ENCODE measurements at regions not wholly inside any gene's neighbourhood (a gene's known extent, or its start where the extent isn't known, plus 50 kb on each side); places are given as distances from the start of the nearest gene placed in this dataset.

DNA sequence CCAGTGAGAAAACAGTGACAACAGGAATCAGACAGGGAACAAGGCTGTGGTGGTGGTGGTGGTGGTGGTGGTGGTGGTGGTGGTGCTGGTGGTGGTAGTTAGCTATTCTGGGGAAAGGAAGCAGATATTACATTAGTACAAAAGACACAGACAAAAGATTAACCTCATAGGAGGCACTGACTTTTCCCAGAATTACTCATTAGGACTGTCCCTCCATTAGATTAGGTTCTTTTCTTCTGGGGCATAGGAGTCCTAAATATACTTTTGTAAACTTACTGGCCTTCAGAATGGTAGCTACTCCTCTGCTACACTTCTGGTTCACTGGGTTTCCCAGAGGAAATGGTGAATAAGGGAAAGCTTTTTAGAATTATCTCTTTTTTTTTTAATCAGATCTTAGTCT lies 156.6 kb upstream of the SEMA3D start:
- H3K4me1 Mint-ChIP-seq: no peaks in the 10 kb centered on the region
- H4K20me1 ChIP-seq (ENCODE audit: insufficient read depth, low read length): no peaks in the 10 kb centered on the region
- H3K9me3 Mint-ChIP-seq: peaks cover 0 to 2% (median 0%) of the 10 kb centered on the region in 7 donors
- H3K27me3 Mint-ChIP-seq (ENCODE audit: low read depth in 3 of 3): no peaks in the 10 kb centered on the region
- no peak overlapping the region for H3K4me3 Mint-ChIP-seq
- TF ChIP-seq, protein P1, sequence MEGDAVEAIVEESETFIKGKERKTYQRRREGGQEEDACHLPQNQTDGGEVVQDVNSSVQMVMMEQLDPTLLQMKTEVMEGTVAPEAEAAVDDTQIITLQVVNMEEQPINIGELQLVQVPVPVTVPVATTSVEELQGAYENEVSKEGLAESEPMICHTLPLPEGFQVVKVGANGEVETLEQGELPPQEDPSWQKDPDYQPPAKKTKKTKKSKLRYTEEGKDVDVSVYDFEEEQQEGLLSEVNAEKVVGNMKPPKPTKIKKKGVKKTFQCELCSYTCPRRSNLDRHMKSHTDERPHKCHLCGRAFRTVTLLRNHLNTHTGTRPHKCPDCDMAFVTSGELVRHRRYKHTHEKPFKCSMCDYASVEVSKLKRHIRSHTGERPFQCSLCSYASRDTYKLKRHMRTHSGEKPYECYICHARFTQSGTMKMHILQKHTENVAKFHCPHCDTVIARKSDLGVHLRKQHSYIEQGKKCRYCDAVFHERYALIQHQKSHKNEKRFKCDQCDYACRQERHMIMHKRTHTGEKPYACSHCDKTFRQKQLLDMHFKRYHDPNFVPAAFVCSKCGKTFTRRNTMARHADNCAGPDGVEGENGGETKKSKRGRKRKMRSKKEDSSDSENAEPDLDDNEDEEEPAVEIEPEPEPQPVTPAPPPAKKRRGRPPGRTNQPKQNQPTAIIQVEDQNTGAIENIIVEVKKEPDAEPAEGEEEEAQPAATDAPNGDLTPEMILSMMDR (IDR thresholded peaks at IDR 0.05): no peak
- intact Hi-C loops (cut with micrococcal nuclease): no loop called here
- H2AFZ ChIP-seq (ENCODE audit: insufficient read depth, low read depth, low read length, poor library complexity, severe bottlenecking): no peak overlapping the region
- DNase-seq: no peak
- no peaks in the 10 kb centered on the region for H3K4me1 ChIP-seq (ENCODE audit: control insufficient read depth in 1 of 2, insufficient read depth in 2 of 2, low read length in 2 of 2)
- H3K4me2 ChIP-seq (replicated peaks; ENCODE audit: extremely low read depth, low read length, poor library complexity, severe bottlenecking): no peak overlapping the region
- no peaks in the 10 kb centered on the region for H3K79me2 ChIP-seq (ENCODE audit: insufficient read depth, low read length)
- no peak overlapping the region for H3K27ac Mint-ChIP-seq
- H3K36me3 ChIP-seq (replicated peaks in 1 of 2; ENCODE audit: control insufficient read depth in 1 of 2, insufficient read depth in 2 of 2, low read length in 2 of 2): no peaks in the 10 kb centered on the region
- no peaks in the 10 kb centered on the region for H3K9me3 ChIP-seq (replicated peaks in 1 of 2; ENCODE audit: control insufficient read depth in 1 of 2, insufficient read depth in 1 of 2, low read length in 2 of 2)
- H3K9ac ChIP-seq (ENCODE audit: insufficient read depth, low read length, poor library complexity, severe bottlenecking): no peak overlapping the region
- H3K36me3 Mint-ChIP-seq: no peaks in the 10 kb centered on the region
- no peak overlapping the region for H3K4me3 ChIP-seq (replicated peaks in 1 of 3; ENCODE audit: low read depth in 2 of 3, low read length in 3 of 3)
- no peak overlapping the region for H3K27ac ChIP-seq (ENCODE audit: low read depth in 1 of 2, low read length in 2 of 2)
- no peaks in the 10 kb centered on the region for H3K27me3 ChIP-seq (ENCODE audit: control insufficient read depth in 2 of 2, insufficient read depth in 2 of 2, low read length in 2 of 2)

DNA sequence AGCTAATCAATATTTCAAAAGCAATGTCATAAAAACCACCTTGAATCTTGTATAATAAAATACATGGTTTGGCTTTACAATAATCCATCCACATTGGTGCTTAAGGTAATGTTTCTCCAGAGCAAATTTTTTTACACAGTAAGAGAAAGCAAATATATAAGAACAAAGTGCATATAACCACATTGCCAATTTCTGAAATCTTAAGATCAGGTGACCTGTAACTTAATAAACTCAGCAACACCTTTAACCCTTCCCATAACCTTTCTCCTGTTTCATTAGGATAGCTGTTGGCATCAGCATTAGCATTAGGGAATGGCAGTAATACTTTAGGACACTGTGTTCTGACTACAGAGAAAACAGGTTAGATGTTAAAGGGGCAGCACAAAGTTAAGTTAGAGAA lies 155.9 kb upstream of the SEMA3D start:
- peaks cover 0 to 2% (median 0%) of the 10 kb centered on the region in 7 donors for H3K9me3 Mint-ChIP-seq

More for the DNA sequence above, 155.9 kb upstream of the SEMA3D start:
- H3K4me1 ChIP-seq (ENCODE audit: control insufficient read depth in 1 of 2, insufficient read depth in 2 of 2, low read length in 2 of 2): no peaks in the 10 kb centered on the region
- H3K9me3 ChIP-seq (replicated peaks in 1 of 2; ENCODE audit: control insufficient read depth in 1 of 2, insufficient read depth in 1 of 2, low read length in 2 of 2): no peaks in the 10 kb centered on the region
- DNase-seq: no peak
- Mint-ChIP-seq H3K27me3 (ENCODE audit: low read depth in 3 of 3) (no peaks in the 10 kb centered on the region), H3K4me1 (no peaks in the 10 kb centered on the region), H3K36me3 (no peaks in the 10 kb centered on the region), H3K27ac (no peak overlapping the region), H3K4me3 (no peak overlapping the region)
- H3K27ac ChIP-seq (ENCODE audit: low read depth in 1 of 2, low read length in 2 of 2): no peak overlapping the region
- no peak overlapping the region for H3K4me3 ChIP-seq (replicated peaks in 1 of 3; ENCODE audit: low read depth in 2 of 3, low read length in 3 of 3)
- no peaks in the 10 kb centered on the region for H3K36me3 ChIP-seq (replicated peaks in 1 of 2; ENCODE audit: control insufficient read depth in 1 of 2, insufficient read depth in 2 of 2, low read length in 2 of 2)
- no peaks in the 10 kb centered on the region for H4K20me1 ChIP-seq (ENCODE audit: insufficient read depth, low read length)
- no peak overlapping the region for H2AFZ ChIP-seq (ENCODE audit: insufficient read depth, low read depth, low read length, poor library complexity, severe bottlenecking)
- H3K9ac ChIP-seq (ENCODE audit: insufficient read depth, low read length, poor library complexity, severe bottlenecking): no peak overlapping the region
- H3K79me2 ChIP-seq (ENCODE audit: insufficient read depth, low read length): no peaks in the 10 kb centered on the region
- TF ChIP-seq, protein P1 (IDR thresholded peaks at IDR 0.05): no peak
- no peaks in the 10 kb centered on the region for H3K27me3 ChIP-seq (ENCODE audit: control insufficient read depth in 2 of 2, insufficient read depth in 2 of 2, low read length in 2 of 2)
- H3K4me2 ChIP-seq (replicated peaks; ENCODE audit: extremely low read depth, low read length, poor library complexity, severe bottlenecking): no peak overlapping the region
- intact Hi-C loops (cut with micrococcal nuclease): no loop called here
